ENCODE measurements at regions not wholly inside any gene's neighbourhood (a gene's known extent, or its start where the extent isn't known, plus 50 kb on each side); places are given as distances from the start of the nearest gene placed in this dataset.

DNA sequence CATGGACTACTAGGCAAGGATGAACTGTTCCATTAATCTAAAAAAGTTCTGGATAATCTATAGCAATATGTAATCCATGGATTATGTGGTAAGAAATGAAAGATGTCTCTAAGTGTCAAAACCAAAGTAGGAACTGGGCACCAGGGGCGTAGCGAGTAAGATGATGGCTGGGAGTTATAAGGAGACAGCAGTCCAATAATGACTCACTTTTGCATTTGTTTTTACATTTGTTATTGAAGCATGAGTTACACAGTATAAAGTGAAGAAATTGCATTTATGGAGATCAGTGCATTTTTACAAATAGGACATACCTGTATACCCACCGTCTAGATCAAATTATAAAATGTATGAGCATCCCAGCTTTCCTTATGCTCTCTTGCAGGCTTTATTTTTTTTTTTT, 878.5 kb upstream of the MAP3K7 start:
- no peak for DNase-seq

DNA sequence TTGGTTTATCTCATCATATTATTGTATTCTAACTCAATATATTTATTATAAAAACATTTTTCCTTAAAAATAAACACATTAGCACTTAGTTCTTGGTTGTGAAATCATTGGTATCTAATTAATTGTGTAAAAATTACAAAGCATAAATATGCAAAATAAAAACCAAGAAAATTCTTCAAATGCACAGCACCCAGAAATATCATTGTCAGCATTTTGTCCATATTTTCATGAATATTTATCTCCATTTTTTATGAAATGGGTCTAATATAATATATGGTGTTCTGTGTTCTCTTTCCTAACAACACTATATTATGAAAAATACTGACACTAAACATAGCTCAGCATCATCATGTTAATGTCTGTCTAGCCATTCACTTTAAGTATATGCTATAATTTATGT, 877.8 kb upstream of the MAP3K7 start:
- DNase-seq: no peak

DNA sequence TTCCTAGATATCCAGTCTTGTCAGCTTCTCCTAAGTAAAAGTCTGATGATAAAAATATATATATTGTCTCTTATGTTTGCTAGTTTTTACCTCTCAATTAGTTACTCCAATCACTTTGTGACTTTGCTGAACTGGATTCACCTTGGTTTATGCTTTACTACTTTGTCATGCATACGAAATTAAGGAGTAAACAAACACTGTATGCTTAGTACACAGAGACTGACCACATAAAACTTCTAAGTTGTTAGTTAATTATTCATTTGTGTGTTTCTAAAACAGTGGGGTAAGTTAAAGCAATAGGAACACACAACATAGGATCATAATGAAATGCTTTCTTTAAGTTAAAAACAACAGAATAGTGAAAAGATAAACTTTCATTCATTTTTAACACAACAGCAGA, 877.3 kb upstream of the MAP3K7 start:
- no peak for DNase-seq

DNA sequence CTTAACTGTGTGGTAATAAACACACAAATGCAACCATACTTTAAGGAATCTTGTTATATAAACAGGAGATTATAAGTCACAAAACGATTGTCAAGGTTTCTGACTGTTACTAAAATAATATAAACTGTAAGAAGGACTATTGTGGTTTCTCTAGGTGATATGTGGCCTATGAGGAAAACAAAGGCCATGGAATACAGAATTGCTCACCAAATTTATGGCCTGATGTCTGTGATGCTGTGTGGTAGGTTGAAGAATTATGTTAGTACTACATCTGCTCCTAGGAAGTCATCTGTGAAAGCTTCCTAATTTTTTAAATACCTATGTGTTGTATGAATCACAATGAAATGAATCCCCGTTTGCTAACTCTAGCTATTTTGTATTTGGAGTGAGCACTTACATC, 875.4 kb upstream of the MAP3K7 start:
- DNase-seq: no peak

DNA sequence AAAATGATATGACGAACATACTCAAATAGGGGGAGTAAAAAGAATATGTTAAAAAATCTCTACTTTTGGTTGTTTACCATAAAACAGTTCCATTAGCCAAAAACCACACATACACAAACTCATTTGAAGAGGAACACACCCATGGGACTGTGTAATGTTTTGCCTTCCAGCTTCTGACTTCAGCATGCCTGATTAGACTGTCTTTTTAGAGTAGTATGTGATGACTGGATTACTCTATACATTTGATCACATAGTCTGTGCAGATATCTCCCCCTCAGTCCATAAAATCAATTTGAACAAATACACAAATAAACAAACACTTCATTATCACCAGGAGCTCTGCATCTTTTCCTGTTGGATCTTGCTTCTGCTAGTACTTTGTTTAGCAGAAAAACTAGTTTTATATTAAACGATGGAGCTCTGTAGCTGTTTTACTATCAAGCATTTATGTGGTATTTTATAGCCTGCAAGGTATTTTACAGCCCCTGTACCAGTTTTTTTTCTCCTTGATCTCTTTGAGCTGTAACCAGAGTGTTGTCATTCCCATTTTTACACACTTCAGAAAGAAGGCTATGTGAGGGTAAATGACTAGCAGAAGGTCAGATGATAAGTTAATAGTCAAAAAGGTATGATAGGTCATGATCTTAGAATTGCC, 866.5 kb upstream of the MAP3K7 start:
- DNase-seq: no peak

DNA sequence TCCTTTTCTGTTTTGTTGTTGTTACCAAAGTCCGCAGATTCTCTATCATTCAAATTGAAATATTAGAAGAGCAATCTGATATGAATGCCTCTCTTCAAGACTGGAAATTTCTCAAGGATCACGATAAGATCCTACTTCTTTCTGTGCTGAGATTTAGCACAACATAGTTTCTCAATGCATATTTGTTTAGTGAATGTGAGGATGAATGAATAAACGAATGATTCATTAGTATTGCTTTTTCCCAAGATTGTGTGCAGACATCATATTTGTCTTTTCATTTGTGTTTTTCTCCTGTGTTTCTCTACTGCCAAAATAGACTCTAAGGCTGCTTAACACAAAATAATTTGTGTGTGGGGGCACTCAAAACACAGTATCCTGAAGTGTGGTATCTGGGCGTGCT, 862.7 kb upstream of the MAP3K7 start:
- DNase-seq: no peak

DNA sequence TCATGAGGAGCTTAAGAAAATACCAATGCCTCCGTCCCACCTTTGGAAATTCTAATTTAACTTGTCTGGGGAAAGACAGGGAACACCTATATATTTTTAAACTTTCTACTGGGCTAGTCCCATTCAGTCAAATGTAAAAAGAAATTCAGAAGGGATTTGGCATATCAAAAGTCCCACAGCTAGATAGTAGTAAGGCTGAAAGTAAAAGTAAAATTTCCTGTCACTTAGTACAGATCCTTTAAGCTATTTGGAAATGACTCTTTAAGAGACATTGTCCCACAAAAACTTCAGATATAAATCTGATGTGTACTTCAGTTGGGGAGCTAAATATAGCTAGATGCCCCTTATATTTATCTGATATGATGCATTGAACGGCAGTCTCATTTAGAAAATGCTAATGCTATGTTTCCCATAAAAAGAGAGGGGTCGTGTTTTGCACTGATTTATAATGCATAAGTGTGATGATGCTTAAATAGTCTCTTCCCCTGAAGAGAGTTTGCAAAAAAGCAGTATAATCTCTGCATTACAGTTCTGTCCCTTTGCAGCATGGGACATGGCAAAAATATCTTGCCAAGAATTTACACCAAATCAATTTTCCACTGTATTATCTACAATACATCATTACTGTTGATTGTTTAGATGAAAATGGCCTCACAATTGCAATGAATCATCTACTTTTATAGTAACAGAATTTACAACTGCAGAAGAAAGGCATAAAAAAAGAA, 860.8 kb upstream of the MAP3K7 start:
- DNase-seq: no peak

DNA sequence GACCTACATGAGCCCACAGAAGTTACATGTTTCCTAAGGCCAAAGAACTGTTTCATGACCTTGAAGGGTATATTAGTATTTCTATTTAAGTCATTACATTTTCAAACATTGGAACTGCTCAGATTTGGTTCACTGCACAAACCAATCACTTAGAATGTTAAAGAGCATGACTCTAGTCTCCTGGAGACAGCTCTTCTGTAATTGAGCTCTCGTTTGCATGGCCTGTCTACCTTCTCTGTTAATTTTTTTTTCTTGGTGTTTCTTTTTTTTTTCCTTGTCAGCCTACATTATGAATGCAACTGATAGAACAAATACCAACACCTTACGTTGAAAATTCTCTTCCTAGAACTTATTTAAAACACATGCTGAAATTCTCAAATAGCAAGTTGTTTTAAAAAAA, 860.2 kb upstream of the MAP3K7 start:
- no peak for DNase-seq

DNA sequence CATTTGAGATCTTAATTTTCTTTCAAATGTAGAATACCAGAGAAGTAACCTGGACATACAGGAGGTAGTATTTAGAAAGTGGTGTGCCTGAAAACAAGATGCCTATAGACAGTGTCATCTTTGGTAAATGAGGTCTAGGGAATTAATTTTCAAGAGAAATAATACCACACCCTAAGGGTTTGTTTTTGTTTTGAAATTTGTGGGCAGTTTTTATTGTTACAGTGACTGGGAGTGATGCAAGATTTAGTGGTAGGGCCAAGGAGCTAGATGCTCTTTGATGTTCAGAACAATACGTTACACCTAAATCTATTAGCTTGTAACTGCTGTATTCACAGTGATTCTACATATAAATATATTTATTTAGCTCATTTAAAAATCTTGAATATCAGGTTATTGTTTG, 856.5 kb upstream of the MAP3K7 start:
- DNase-seq: no peak

DNA sequence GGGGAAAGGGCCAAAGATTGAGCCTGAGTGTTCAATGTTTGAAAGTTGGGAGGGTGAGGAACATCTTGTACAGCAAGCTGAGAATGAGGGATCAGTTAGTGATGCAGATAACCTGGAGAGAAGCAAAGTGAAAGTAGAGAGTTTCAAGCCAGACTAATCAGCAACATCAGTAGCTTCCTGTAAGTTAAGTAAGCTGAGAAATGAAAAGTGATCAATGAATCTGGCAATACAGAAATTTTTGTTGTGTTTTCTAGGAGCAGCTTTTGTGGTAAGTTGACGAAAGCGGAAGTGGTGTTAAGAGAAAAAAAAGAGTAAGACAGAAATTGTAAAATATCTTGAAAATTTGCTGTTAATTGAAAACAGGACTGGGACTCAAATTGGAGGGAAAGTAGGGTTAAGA, 855.5 kb upstream of the MAP3K7 start:
- DNase-seq: no peak

DNA sequence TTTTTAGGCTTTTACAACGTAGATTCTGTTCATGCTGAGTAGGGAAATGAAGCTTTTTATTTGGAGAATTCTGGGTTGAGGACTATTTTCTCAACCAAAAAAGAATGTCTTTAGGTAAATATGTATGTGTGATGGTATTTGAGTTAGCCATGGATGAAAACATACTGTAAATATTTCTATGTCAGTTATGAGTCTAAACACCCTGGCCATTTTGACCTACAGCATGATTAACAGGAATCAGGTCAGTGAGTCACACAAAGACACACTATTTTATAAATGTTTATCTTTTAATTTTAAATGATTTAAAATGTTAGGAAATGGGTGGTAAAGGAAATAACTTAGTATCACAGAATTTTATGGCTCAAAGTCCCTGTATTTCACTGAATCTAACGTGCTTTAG, 851.7 kb upstream of the MAP3K7 start:
- DNase-seq: no peak

DNA sequence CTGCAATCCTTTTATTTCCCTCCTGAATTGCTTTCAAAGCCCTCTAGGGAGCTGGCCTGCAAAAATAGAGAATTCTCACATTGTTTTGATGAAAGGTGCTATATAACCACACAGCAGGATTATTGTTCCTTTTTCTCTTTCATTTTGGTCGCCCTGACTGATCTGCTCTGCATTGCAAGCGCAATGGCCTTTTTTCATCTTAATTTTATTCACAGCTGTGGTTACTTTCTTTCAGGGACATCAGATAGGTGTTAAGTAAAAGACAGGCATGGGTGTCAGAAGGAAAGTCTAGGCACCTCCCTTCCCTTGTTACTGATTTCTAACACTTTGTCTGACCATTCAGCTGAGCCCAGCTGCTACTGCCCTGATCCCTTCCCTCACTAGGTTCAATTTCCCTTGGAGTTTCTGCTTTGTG, 850.5 kb upstream of the MAP3K7 start:
- no peak for DNase-seq

DNA sequence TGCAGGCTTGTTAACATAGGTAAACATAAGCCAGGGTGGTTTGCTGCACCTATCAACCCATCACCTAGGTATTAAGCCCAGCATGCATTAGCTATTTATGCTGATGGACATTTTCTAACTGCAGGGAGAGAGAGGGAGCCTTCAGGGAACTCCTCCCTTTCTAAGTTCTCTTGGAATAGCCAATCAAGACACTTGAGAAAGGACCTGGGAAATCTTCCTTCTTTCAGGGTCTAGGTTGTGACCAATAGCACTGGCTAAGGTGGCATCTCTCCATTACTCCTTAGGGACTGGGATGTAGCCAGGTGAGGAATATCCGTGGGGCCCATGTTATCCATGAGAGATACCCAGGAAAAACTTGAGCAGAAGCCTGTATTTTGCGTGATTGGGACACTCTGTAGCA, 849.6 kb upstream of the MAP3K7 start:
- DNase-seq: no peak

DNA sequence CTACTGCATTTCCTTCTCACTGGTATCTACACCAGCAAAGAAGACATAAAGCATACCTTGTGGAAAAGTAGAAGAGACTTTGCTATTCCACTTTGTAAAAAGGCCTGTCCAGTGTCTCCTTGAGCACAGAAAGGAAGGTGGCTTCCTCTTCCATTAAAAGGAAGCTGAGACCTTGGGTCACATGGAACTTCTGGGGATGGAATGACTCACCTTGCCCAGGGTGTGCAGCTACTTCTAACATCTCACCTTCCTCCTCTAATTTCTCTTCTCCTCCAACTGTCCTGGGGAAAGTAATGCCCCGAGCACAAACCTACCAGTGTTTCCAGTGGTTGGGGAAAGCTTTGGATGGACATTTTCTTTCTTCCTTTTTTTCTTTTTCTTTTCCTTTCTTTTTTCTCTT, 848.8 kb upstream of the MAP3K7 start:
- DNase-seq: no peak

DNA sequence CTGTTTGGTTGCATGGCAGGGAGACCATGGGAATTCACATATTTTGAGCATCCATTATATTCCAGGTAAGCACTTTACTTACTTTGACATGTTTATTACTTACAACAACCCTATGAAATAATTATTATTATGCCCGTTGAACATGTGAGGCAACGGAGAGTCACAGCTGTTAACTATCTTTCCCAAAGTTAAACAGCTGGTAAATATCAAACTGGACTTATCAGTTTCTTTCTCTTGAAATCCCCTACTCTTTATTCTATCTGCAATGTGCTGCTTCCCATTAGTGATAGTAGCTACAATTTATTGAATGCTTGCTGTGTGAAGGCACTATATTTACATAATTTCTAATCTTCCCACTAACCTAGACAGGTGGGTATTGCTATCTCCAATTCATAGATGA, 847.7 kb upstream of the MAP3K7 start:
- DNase-seq: peak in 1 of 2 donors; percentile 19

DNA sequence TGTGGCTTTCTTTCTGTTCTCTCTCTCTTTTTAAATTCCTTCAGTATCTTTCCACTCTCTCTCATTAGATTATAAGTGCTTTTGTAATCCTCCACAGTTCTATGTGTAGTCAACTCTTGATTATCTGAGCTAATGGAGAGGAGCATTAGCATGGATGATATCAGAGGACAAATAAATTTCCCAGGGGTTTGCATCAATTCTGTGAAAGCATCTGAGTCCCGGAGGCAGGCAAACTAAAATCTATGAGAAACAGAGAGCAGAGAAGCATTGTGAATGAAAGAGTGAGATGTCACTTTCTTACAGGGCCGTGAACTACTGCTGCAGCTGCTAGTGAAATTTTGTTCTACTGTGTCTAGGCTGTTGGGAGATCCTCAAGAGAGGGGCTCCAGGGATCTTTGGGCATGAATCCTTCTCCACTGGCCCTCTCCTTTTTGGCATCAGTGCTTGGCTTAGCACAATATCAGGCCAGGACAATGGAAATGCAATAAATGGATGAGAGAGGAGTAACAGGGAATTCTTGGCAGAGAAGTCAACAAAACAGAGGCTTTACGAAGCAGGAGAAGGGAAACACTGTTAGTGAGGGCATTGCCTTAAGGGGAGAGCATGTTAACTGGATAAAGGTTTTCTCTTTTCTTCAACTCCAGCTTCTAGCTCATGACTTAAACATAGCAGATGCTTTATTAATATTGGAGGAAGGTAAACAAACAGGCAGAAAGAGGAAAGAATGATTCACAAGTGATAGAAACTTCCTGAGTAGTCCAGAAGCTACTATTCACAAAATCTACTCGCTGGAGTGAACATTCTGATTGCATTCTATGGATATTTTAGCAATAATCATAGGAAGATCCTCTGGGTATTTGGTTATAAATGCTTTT, 847.0 kb upstream of the MAP3K7 start:
- no peak for DNase-seq

DNA sequence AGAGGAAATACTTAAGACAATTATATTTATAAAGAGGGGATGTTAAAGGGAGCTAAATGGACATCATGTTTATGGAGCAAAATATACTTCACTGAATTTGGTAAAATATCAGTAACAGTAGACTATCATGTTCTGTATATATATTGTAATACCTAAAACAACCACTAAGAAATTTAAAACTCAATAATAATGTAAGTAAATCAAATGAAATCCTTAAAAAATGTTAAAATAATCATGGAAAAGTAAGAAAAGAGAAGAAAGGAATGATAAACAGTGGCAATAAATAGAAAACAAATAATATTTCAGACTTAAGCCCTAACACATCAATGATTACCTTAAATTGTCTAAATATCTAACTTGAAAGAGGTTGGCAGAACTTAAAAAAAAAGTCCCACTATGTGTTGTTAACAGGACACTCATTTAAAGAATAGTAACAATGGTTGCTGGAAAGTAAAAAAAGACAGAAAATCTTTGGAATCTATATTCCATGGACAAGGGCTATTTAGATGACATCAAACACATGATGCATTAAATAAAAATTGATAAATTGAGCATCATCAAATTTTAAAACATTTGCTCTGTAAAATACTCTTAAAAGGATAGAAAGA, 842.2 kb upstream of the MAP3K7 start:
- no peak for DNase-seq

DNA sequence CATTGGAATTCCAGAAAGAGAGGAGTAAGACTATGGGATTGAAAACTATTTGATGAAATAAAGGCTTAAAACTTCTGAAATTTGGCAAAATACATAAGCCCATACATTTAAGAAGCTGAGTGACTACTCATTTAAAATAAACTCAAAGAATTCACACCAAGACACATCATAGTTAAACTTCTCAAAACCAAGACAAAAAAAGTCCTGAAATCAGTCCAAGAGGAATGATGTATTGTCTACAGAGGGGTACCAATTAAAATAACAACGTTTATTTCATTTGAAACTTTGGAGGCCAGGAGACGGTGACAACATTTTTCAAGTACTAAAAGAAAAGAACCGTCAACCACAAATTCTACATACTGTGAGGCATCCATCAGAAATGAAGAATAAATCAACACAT, 841.4 kb upstream of the MAP3K7 start:
- DNase-seq: no peak

DNA sequence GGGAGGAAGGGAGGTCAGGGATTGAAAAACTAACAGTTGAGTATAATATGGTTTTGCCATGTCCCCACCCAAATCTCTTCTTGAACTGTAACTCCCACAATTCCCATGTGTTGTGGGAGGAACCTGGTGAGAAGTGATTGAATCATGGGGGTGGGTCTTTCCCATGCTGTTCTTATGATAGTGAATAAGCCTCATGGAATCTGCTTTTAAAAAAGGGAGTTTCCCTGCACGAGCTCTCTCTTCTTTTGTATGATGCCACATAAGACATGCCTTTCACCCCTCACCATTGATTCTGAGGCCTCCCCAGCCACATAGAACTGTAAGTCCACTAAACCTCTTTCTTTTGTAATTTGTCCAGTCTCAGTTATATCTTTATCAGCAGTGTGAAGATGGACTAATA, 833.4 kb upstream of the MAP3K7 start:
- DNase-seq: no peak

DNA sequence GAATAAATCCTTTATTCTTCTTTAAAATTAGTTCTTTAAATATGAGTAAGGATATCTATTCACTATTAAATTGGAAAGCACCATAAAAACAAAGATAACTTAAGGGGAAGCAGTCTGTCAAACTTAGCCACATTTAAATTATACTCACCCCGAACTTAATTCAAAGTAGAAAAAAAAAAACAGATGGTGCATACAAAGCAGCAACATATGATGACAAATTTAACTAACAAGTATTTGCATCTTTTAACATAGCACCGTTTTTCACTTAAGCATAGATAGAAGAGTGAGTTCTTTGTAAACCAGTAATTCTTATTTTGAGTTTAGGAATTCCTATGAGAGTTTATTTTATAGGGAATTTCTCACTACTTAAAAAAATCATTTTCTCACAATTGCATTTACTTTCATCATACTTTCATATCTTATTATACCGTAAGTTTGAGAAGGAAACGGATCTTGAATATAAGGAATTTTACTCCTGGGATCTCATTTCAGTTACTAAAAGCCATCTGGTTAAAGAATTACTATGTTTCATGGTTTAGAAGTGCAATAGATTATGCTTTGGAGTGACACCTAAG, 828.2 kb upstream of the MAP3K7 start:
- no peak for DNase-seq

DNA sequence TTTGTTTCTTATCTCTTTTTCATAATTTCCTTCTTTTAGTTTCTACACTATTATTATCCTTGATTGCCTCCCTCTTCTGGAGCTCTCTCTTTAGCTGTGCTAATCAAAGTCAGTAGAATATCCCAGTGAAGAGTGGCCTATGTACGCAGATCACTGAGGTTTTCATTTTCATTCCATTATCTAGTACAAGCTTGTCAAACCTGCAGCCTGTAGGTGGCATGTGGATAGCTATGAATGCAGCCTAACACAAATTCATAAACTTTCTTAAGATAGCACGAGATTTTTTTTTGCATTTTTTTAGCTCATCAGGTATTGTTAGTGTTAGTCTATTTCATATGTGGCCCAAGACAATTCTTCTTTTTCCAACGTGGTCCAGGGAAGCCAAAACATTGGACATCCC, 825.7 kb upstream of the MAP3K7 start:
- no peak for DNase-seq

DNA sequence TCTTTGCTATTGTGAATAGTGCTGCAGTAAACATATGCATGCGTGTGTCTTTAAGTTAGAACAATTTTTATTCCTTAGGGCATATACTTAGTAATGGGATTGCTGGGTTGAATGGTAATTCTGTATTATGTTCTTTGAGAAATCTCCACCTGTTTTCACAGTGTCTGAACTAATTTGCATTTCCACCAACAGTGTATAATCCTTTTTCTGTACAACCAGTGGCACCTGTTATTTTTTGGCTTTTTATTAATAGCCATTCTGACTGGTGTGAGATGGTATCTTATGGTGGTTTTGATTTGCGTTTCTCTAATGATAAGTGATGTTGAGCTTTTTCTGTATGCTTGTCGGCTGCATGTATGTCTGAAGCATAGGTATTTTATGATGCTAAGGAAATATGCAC, 820.8 kb upstream of the MAP3K7 start:
- DNase-seq: no peak

Data from right lung (tissue), 2 donors.